CD4-positive, CD25-positive, alpha-beta regulatory T cell (primary cell): ENCODE measurements at regions not wholly inside any gene's neighbourhood (a gene's known extent, or its start where the extent isn't known, plus 50 kb on each side); places are given as distances from the start of the nearest gene placed in this dataset.
A peak's percentile ranks its signal among the peaks of the same experiment; 100 is the strongest.

Experiments used
- ATAC-seq, 2 donors: fragments of 150-1000 bp; cut with Tn5 transposase; one replicate each; pipeline ENCODE4 v1.10.0; 2021; ENCODE audit warnings: low read depth in 2 of 2, moderate number of reproducible peaks in 2 of 2, moderate library complexity in 1 of 2
- DNase-seq, 3 donors: peaks; one replicate each; pipeline versions ENCODE4 v3.0.0 to v3.0.0-alpha.2; 2012 to 2022; ENCODE audit warnings: mixed read lengths in 1 of 3
- H3K27ac ChIP-seq: one replicate; pipeline ENCODE4 v1.7.0; 2013; ENCODE audit warnings: mild to moderate bottlenecking, low read length; ENCODE audit not compliant: insufficient read depth, poor library complexity, severe bottlenecking
- H3K27me3 ChIP-seq: one replicate; pipeline ENCODE4 v1.7.0; 2013; ENCODE audit warnings: low read length; ENCODE audit not compliant: control insufficient read depth, insufficient read depth
- H3K36me3 ChIP-seq: one replicate; pipeline ENCODE4 v1.7.0; 2013; ENCODE audit warnings: mild to moderate bottlenecking, low read length, moderate library complexity; ENCODE audit not compliant: control insufficient read depth, insufficient read depth
- H3K4me1 ChIP-seq: 2 replicates; pipeline ENCODE4 v1.7.0; 2013; ENCODE audit warnings: mild to moderate bottlenecking, low read length; ENCODE audit not compliant: insufficient read depth, control insufficient read depth, poor library complexity, severe bottlenecking
- H3K4me3 ChIP-seq: one replicate; pipeline ENCODE4 v1.7.0; 2013; ENCODE audit warnings: low read depth, mild to moderate bottlenecking, low read length, moderate library complexity
- H3K9me3 ChIP-seq, 2 experiments: 1 replicate in 1 of 2; 2 replicates in 1 of 2; pipeline ENCODE4 v1.7.0; 2013; ENCODE audit warnings: low read length in 2 of 2, mild to moderate bottlenecking in 1 of 2, moderate library complexity in 1 of 2; ENCODE audit not compliant: control insufficient read depth in 2 of 2
- H3K27ac Mint-ChIP-seq, 3 donors: one replicate each; pipeline ENCODE4 v1.8.0; 2020 to 2022; ENCODE audit warnings: mild to moderate bottlenecking in 3 of 3, mixed read lengths in 3 of 3, moderate library complexity in 2 of 3
- H3K27me3 Mint-ChIP-seq: one replicate; pipeline ENCODE4 v1.8.0; 2022; ENCODE audit warnings: mild to moderate bottlenecking, mixed read lengths
- H3K36me3 Mint-ChIP-seq: one replicate; pipeline ENCODE4 v1.8.0; 2020; ENCODE audit warnings: mixed read lengths
- H3K4me1 Mint-ChIP-seq, 4 donors: one replicate each; pipeline ENCODE4 v1.8.0; 2020 to 2022; ENCODE audit warnings: mixed read lengths in 4 of 4, mild to moderate bottlenecking in 1 of 4
- H3K4me3 Mint-ChIP-seq, 4 donors: one replicate each; pipeline ENCODE4 v1.8.0; 2020 to 2022; ENCODE audit warnings: mild to moderate bottlenecking in 4 of 4, mixed read lengths in 4 of 4, moderate library complexity in 3 of 4
- H3K9me3 Mint-ChIP-seq, 7 donors: one replicate each; pipeline ENCODE4 v1.8.0; 2020 to 2022; ENCODE audit warnings: mixed read lengths in 7 of 7, mild to moderate bottlenecking in 3 of 7, moderate library complexity in 2 of 7

DNA sequence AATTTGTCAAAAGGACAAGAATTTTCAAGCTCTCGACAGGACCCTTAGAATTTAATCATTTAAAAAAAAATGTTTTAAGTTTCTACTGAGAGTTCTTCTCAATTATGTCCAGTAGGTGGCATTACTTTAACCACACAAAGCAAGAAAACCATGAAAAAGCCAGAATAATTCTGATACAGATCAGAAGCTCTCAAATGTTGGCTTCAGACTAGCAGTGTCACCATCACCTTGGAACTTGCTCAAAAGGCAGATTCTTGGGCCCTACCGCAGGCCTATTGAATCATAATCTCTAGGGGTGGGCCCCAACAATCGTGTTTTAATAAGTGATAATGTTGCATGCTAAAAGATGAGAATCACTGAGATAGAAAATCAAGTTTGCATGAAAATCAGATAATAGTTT, 99.5 kb upstream of the KCNMB2 start:
- H3K27me3 ChIP-seq: no peaks in the 10 kb centered on the region
- Mint-ChIP-seq H3K36me3 (no peaks in the 10 kb centered on the region), H3K9me3 (no peaks in the 10 kb centered on the region), H3K4me3 (no peak overlapping the region), H3K27me3 (peaks cover 12% of the 10 kb centered on the region), H3K4me1 (no peaks in the 10 kb centered on the region), H3K27ac (no peak overlapping the region)
- no peaks in the 10 kb centered on the region for H3K36me3 ChIP-seq
- DNase-seq: peak in 2 of 3 donors; percentile 2 to 28
- no peaks in the 10 kb centered on the region for H3K9me3 ChIP-seq
- H3K4me1 ChIP-seq: no peaks in the 10 kb centered on the region
- H3K27ac ChIP-seq: no peak overlapping the region
- no peak overlapping the region for H3K4me3 ChIP-seq
- ATAC-seq: no peak

DNA sequence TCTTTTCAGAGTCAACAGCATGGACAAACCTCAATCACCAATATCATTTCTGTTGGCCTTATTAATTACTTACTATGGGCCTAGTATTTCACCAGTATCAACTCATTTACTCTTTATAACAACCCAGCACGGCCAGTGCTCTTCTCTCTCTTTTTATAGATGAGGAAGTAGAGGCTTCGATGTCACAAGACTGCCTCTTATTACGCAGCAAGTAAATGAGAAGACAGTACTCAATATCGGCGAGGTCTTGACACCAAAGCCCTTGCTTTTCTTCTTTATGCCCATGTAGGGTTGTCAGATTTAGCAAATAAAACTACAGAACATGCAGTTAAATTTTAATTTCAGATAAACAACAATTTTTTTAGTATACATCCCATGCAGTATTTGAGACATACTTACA, 99.0 kb upstream of the KCNMB2 start:
- H3K27me3 ChIP-seq: no peaks in the 10 kb centered on the region
- H3K36me3 ChIP-seq: no peaks in the 10 kb centered on the region
- no peak overlapping the region for H3K27ac Mint-ChIP-seq
- ATAC-seq (no peak), DNase-seq (no peak)
- H3K9me3 ChIP-seq: no peaks in the 10 kb centered on the region
- no peak overlapping the region for H3K4me3 Mint-ChIP-seq
- no peak overlapping the region for H3K27ac ChIP-seq
- peaks cover 12% of the 10 kb centered on the region for H3K27me3 Mint-ChIP-seq
- H3K4me3 ChIP-seq: no peak overlapping the region
- no peaks in the 10 kb centered on the region for H3K36me3 Mint-ChIP-seq
- no peaks in the 10 kb centered on the region for H3K4me1 ChIP-seq
- no peaks in the 10 kb centered on the region for H3K9me3 Mint-ChIP-seq
- H3K4me1 Mint-ChIP-seq: no peaks in the 10 kb centered on the region

DNA sequence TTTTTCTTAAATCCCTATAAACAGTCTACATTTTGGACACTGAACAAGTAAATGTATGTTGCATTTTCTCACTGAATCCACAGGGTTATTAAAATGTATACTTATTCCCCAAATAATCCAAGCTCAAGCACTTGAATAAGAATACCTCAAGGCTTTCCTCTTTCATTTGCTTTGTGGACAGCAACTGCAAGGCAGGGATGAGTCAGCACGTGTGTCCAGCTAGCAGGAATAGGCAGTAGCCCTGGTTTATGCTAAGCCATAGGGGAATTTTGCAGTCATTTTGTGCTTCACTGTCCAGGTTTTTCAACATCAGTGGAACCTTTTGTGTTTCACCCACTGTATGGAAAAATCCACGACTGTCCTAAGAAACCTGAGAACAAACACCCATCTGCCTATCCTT, 96.7 kb upstream of the KCNMB2 start:
- Histone ChIP-seq H3K4me1 (no peaks in the 10 kb centered on the region), H3K27ac (no peak overlapping the region), H3K27me3 (no peaks in the 10 kb centered on the region), H3K36me3 (no peaks in the 10 kb centered on the region), H3K9me3 (no peaks in the 10 kb centered on the region), H3K4me3 (no peak overlapping the region)
- DNase-seq (no peak), ATAC-seq (no peak)
- no peaks in the 10 kb centered on the region for H3K36me3 Mint-ChIP-seq
- no peak overlapping the region for H3K27ac Mint-ChIP-seq
- H3K9me3 Mint-ChIP-seq: no peaks in the 10 kb centered on the region
- peaks cover 8% of the 10 kb centered on the region for H3K27me3 Mint-ChIP-seq
- no peaks in the 10 kb centered on the region for H3K4me1 Mint-ChIP-seq
- H3K4me3 Mint-ChIP-seq: no peak overlapping the region

DNA sequence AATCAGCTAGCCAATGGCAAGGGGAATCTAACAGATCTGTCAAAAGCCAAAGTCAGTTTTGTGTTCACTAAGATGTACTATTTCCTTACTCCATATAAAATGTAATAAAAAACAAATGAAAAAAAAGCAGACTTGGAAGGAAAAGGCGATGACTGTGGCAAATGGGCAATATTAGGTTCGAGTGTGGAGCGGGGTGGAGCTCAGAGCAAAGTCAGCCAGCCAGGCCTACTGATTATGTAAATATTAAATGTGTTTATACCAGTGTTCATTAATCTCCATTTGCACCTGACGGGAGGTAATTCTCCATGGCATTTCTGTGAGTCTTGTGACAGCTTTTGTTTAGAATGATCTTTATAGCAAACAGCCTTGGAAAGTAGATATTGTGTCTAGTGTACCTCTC, 96.2 kb upstream of the KCNMB2 start:
- H3K27ac Mint-ChIP-seq: no peak overlapping the region
- H3K27me3 Mint-ChIP-seq: peaks cover 8% of the 10 kb centered on the region

DNA sequence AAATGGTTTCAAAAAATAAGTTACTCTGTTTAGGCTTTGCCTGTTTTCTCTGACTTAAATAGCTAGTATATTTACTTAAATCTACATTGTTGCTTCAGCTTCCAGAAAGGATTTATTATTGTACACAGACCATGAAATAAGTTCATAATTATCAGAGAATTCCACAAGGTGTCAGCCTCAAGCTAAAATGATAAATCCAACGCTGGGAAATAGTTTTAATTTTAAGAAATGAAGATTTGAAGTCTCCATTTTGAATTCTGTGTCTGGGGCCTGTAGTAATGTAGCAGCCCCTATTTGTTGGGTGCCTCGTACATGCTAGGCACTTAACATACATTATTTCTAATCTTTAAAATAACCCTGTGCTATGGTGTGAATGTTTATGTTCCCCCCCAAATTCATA, 92.6 kb upstream of the KCNMB2 start:
- Mint-ChIP-seq H3K36me3 (no peaks in the 10 kb centered on the region), H3K27ac (no peak overlapping the region), H3K4me1 (no peaks in the 10 kb centered on the region), H3K4me3 (no peak overlapping the region), H3K9me3 (no peaks in the 10 kb centered on the region), H3K27me3 (peaks cover 14% of the 10 kb centered on the region)
- no peak for ATAC-seq
- Histone ChIP-seq H3K27me3 (no peaks in the 10 kb centered on the region), H3K27ac (no peak overlapping the region), H3K4me1 (no peaks in the 10 kb centered on the region), H3K4me3 (no peak overlapping the region), H3K36me3 (no peaks in the 10 kb centered on the region), H3K9me3 (no peaks in the 10 kb centered on the region)
- DNase-seq: no peak

More for the DNA sequence above, 96.2 kb upstream of the KCNMB2 start:
- no peak for ATAC-seq
- Histone ChIP-seq H3K4me1 (no peaks in the 10 kb centered on the region), H3K27me3 (no peaks in the 10 kb centered on the region), H3K9me3 (no peaks in the 10 kb centered on the region), H3K4me3 (no peak overlapping the region), H3K27ac (no peak overlapping the region), H3K36me3 (no peaks in the 10 kb centered on the region)
- no peaks in the 10 kb centered on the region for H3K36me3 Mint-ChIP-seq
- H3K4me1 Mint-ChIP-seq: no peaks in the 10 kb centered on the region
- no peak for DNase-seq
- no peak overlapping the region for H3K4me3 Mint-ChIP-seq
- H3K9me3 Mint-ChIP-seq: no peaks in the 10 kb centered on the region

DNA sequence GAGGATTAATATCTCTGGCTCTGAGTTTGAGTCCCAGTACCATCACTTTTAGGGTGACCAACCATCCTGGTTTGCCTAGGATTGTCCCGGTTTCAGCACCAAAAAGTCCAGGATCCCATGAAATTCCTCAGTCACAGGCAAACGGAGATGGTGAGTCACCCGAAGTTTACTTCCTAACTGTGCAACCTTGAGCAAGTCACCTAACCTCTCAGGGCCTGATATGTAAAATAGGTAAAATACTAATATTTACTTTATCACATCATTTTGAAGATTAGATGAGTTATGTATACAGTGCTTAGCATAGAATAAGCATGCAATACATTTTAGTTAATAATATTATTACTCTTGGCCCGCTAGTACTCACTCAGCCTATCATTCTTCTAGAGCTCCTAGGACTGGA, 91.1 kb upstream of the KCNMB2 start:
- H3K36me3 ChIP-seq: no peaks in the 10 kb centered on the region
- H3K9me3 ChIP-seq: no peaks in the 10 kb centered on the region
- no peaks in the 10 kb centered on the region for H3K4me1 ChIP-seq
- ATAC-seq: no peak
- no peak for DNase-seq
- peaks cover 14% of the 10 kb centered on the region for H3K27me3 Mint-ChIP-seq
- H3K27ac Mint-ChIP-seq: no peak overlapping the region
- H3K36me3 Mint-ChIP-seq: no peaks in the 10 kb centered on the region
- H3K4me3 ChIP-seq: no peak overlapping the region
- no peak overlapping the region for H3K27ac ChIP-seq
- H3K4me1 Mint-ChIP-seq: no peaks in the 10 kb centered on the region
- no peaks in the 10 kb centered on the region for H3K27me3 ChIP-seq
- H3K4me3 Mint-ChIP-seq: no peak overlapping the region
- no peaks in the 10 kb centered on the region for H3K9me3 Mint-ChIP-seq

DNA sequence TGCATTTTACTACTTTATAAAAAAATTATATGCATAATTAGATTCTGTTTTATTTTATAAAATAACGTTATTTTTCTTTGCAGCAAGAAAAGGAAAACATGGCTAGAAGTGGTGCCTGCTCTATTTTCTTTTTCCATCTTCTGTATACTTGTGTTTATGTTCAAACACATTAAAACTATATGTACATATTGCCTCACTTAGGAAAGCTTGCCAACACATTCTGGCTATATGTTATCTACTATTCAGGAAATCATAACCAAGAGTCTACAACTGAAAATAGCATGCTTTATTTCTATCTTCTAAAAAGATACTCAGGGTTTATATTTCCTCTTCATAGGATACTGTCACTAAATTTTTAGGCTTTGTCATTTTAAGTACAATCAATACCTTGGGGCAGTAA, 90.2 kb upstream of the KCNMB2 start:
- no peak for DNase-seq
- H3K4me3 ChIP-seq: no peak overlapping the region
- Mint-ChIP-seq H3K4me3 (no peak overlapping the region), H3K27me3 (peaks cover 12% of the 10 kb centered on the region), H3K9me3 (no peaks in the 10 kb centered on the region), H3K4me1 (no peaks in the 10 kb centered on the region), H3K27ac (no peak overlapping the region), H3K36me3 (no peaks in the 10 kb centered on the region)
- H3K36me3 ChIP-seq: no peaks in the 10 kb centered on the region
- H3K9me3 ChIP-seq: no peaks in the 10 kb centered on the region
- no peak overlapping the region for H3K27ac ChIP-seq
- no peaks in the 10 kb centered on the region for H3K4me1 ChIP-seq
- ATAC-seq: no peak
- no peaks in the 10 kb centered on the region for H3K27me3 ChIP-seq

DNA sequence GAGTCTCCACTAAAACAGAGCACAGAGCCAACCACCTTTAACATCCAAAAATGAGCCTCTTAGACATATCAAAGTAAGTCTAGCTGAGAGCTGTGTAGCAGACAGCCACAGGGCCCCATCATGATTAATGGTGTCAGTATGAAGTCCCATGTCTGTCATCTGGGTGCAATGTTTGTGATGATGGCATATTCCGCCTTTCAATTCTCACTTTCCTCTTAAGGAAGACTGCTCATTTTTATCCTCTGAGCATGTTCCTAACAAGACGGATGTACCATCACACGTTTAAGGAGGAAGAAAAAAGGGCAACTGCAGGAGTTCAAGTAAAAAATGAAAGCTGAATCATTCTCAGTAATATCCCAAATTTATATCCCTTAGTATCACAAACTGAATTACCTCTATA, 85.8 kb upstream of the KCNMB2 start:
- no peak for ATAC-seq

More for the DNA sequence above, 85.8 kb upstream of the KCNMB2 start:
- DNase-seq: no peak
- Histone ChIP-seq H3K27ac (no peak overlapping the region), H3K27me3 (no peaks in the 10 kb centered on the region), H3K4me3 (no peak overlapping the region), H3K4me1 (no peaks in the 10 kb centered on the region), H3K9me3 (no peaks in the 10 kb centered on the region), H3K36me3 (no peaks in the 10 kb centered on the region)
- H3K9me3 Mint-ChIP-seq: no peaks in the 10 kb centered on the region
- no peaks in the 10 kb centered on the region for H3K36me3 Mint-ChIP-seq
- H3K4me1 Mint-ChIP-seq: no peaks in the 10 kb centered on the region
- H3K27ac Mint-ChIP-seq: no peak overlapping the region
- H3K4me3 Mint-ChIP-seq: no peak overlapping the region
- H3K27me3 Mint-ChIP-seq: peaks cover 6% of the 10 kb centered on the region
